ENCODE measurements at regions not wholly inside any gene's neighbourhood (a gene's known extent, or its start where the extent isn't known, plus 50 kb on each side); places are given as distances from the start of the nearest gene placed in this dataset.
"Not testable (repeated sequence)": the region's sequence is repeated elsewhere in the genome, so short reads cannot be mapped to it uniquely, and the experiment has no call there.

GRCh38 chr21:8377093-8377841 lies 2144.1 kb upstream of the TPTE start:
- H3K4me1 ChIP-seq; intact Hi-C loops (cut with DNase I); H3K27ac ChIP-seq; DNase-seq; H3K9me3 ChIP-seq; H3K9ac ChIP-seq (ENCODE audit: low read depth in 2 of 2, low read length in 2 of 2); H3K4me3 ChIP-seq; H3K36me3 ChIP-seq; H3K27me3 ChIP-seq: not testable (repeated sequence)

DNA sequence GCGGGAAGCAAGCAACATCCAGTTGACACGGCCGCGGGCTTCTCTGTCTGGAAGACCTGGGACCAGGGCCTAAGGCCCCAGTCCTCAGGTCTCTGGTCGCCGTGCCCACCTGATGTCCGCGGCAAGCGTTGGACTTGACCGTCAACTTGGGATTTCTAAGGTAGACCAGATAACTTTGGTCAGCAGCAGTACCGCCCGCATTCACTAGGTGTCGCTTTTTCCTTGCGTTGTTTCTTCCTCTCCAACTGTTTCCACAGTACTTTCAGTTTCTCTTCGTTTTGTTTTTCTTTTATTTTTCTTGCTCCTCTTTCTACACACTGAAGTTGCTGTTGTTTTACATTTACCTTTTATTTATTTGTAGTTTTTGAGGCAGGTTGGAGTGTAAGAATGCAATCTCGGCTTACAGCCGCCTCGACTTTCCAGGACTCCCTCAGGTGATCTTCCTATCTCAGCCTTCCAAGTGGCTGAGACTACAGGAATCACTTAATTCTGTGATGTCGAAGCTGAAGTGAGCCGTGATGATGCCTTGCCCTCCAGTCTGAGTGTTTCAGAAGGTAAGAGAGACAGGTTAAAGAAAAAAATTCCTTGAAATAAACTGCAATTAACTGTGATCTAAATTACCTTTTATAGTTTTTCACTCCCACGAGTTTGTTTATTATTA lies 2140.8 kb upstream of the TPTE start:
- H3K27me3 ChIP-seq; H3K4me1 ChIP-seq; H3K4me3 ChIP-seq; H3K9ac ChIP-seq (ENCODE audit: low read depth in 2 of 2, low read length in 2 of 2); H3K27ac ChIP-seq; H3K36me3 ChIP-seq; intact Hi-C loops (cut with DNase I); DNase-seq; H3K9me3 ChIP-seq: not testable (repeated sequence)

- H3K27me3 ChIP-seq; H3K27ac ChIP-seq; H3K9ac ChIP-seq (ENCODE audit: low read depth in 2 of 2, low read length in 2 of 2); H3K4me1 ChIP-seq; intact Hi-C loops (cut with DNase I); H3K4me3 ChIP-seq; H3K9me3 ChIP-seq; H3K36me3 ChIP-seq; DNase-seq: not testable (repeated sequence)
Observed at GRCh38 chr21:8388169-8388939, 2133.0 kb upstream of the TPTE start.

GRCh38 chr21:8388940-8389238 lies 2132.5 kb upstream of the TPTE start:
- DNase-seq; H3K27me3 ChIP-seq; H3K4me3 ChIP-seq; H3K9me3 ChIP-seq; H3K36me3 ChIP-seq; intact Hi-C loops (cut with DNase I); H3K4me1 ChIP-seq; H3K27ac ChIP-seq; H3K9ac ChIP-seq (ENCODE audit: low read depth in 2 of 2, low read length in 2 of 2): not testable (repeated sequence)

DNA sequence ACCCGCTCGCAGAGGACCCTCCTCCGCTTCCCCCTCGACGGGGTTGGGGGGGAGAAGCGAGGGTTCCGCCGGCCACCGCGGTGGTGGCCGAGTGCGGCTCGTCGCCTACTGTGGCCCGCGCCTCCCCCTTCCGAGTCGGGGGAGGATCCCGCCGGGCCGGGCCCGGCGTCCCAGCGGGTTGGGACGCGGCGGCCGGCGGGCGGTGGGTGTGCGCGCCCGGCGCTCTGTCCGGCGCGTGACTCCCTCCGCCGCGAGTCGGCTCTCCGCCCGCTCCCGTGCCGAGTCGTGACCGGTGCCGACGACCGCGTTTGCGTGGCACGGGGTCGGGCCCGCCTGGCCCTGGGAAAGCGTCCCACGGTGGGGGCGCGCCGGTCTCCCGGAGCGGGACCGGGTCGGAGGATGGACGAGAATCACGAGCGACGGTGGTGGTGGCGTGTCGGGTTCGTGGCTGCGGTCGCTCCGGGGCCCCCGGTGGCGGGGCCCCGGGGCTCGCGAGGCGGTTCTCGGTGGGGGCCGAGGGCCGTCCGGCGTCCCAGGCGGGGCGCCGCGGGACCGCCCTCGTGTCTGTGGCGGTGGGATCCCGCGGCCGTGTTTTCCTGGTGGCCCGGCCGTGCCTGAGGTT lies 2130.7 kb upstream of the TPTE start:
- DNase-seq; H3K9ac ChIP-seq (ENCODE audit: low read depth in 2 of 2, low read length in 2 of 2); H3K4me3 ChIP-seq; H3K27me3 ChIP-seq; H3K36me3 ChIP-seq; H3K27ac ChIP-seq; intact Hi-C loops (cut with DNase I); H3K4me1 ChIP-seq; H3K9me3 ChIP-seq: not testable (repeated sequence)

- H3K27ac ChIP-seq; H3K9me3 ChIP-seq; H3K27me3 ChIP-seq; H3K9ac ChIP-seq (ENCODE audit: low read depth in 2 of 2, low read length in 2 of 2); H3K4me3 ChIP-seq; H3K36me3 ChIP-seq; intact Hi-C loops (cut with DNase I); DNase-seq; H3K4me1 ChIP-seq: not testable (repeated sequence)
Observed at GRCh38 chr21:8394380-8394779, 2127.0 kb upstream of the TPTE start.

DNA sequence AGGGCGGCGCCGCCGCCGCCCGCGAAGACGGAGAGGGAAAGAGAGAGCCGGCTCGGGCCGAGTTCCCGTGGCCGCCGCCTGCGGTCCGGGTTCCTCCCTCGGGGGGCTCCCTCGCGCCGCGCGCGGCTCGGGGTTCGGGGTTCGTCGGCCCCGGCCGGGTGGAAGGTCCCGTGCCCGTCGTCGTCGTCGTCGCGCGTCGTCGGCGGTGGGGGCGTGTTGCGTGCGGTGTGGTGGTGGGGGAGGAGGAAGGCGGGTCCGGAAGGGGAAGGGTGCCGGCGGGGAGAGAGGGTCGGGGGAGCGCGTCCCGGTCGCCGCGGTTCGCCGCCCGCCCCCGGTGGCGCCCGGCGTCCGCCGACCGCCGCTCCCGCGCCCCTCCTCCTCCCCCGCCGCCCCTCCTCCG lies 2125.4 kb upstream of the TPTE start:
- H3K4me1 ChIP-seq; intact Hi-C loops (cut with DNase I); H3K9me3 ChIP-seq; H3K36me3 ChIP-seq; H3K4me3 ChIP-seq; H3K27ac ChIP-seq; DNase-seq; H3K9ac ChIP-seq (ENCODE audit: low read depth in 2 of 2, low read length in 2 of 2); H3K27me3 ChIP-seq: not testable (repeated sequence)

- intact Hi-C loops (cut with DNase I); H3K9ac ChIP-seq (ENCODE audit: low read depth in 2 of 2, low read length in 2 of 2); H3K27me3 ChIP-seq: not testable (repeated sequence)
Observed at GRCh38 chr21:8398870-8399437, 2122.4 kb upstream of the TPTE start.

GRCh38 chr21:8399866-8400265 lies 2121.5 kb upstream of the TPTE start:
- DNase-seq; H3K9me3 ChIP-seq; H3K36me3 ChIP-seq; H3K4me3 ChIP-seq; H3K27ac ChIP-seq; H3K27me3 ChIP-seq; intact Hi-C loops (cut with DNase I); H3K9ac ChIP-seq (ENCODE audit: low read depth in 2 of 2, low read length in 2 of 2); H3K4me1 ChIP-seq: not testable (repeated sequence)

More at GRCh38 chr21:8398870-8399437, 2122.4 kb upstream of the TPTE start:
- H3K36me3 ChIP-seq, DNase-seq, H3K4me3 ChIP-seq, H3K4me1 ChIP-seq, H3K9me3 ChIP-seq, H3K27ac ChIP-seq: not testable (repeated sequence)

GRCh38 chr21:8401799-8402198 lies 2119.6 kb upstream of the TPTE start:
- H3K27ac ChIP-seq; H3K27me3 ChIP-seq; DNase-seq; H3K4me3 ChIP-seq; H3K4me1 ChIP-seq; intact Hi-C loops (cut with DNase I); H3K9ac ChIP-seq (ENCODE audit: low read depth in 2 of 2, low read length in 2 of 2); H3K36me3 ChIP-seq; H3K9me3 ChIP-seq: not testable (repeated sequence)

DNA sequence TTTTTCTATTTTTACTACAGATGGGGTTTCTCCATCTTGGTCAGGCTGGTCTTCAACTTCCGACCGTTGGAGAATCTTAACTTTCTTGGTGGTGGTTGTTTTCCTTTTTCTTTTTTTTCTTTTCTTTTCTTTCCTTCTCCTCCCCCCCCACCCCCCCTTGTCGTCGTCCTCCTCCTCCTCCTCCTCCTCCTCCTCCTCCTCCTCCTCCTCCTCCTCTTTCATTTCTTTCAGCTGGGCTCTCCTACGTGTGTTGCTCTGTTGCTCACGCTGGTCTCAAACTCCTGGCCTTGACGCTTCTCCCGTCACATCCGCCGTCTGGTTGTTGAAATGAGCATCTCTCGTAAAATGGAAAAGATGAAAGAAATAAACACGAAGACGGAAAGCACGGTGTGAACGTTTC lies 2115.1 kb upstream of the TPTE start:
- intact Hi-C loops (cut with DNase I); H3K4me1 ChIP-seq; H3K36me3 ChIP-seq; H3K27me3 ChIP-seq; DNase-seq; H3K4me3 ChIP-seq; H3K9me3 ChIP-seq; H3K9ac ChIP-seq (ENCODE audit: low read depth in 2 of 2, low read length in 2 of 2); H3K27ac ChIP-seq: not testable (repeated sequence)

GRCh38 chr21:8411139-8411671 lies 2110.2 kb upstream of the TPTE start:
- DNase-seq; H3K4me1 ChIP-seq; H3K4me3 ChIP-seq; H3K27ac ChIP-seq; H3K36me3 ChIP-seq; H3K9me3 ChIP-seq; H3K27me3 ChIP-seq; intact Hi-C loops (cut with DNase I); H3K9ac ChIP-seq (ENCODE audit: low read depth in 2 of 2, low read length in 2 of 2): not testable (repeated sequence)
